OCI-LY3 (cell line): ENCODE measurements at regions not wholly inside any gene's neighbourhood (a gene's known extent, or its start where the extent isn't known, plus 50 kb on each side); places are given as distances from the start of the nearest gene placed in this dataset.

ENCODE experiments used
- H2AFZ ChIP-seq: fragments of 200-600, 300-600 bp; shearing (Covaris generic); 2 replicates; pipeline ENCODE4 v1.6.0; 2014; ENCODE audit warnings: antibody characterized with exemption, low read depth, low read length
- H3K27ac ChIP-seq: fragments of 200-600, 300-600 bp; sonication (generic); 2 replicates; pipeline ENCODE4 v1.5.1; 2014; ENCODE audit warnings: mild to moderate bottlenecking, low read length, moderate library complexity, mixed read lengths
- H3K27me3 ChIP-seq: fragments of 200-600, 300-600 bp; sonication (generic); 2 replicates; pipeline ENCODE4 v1.6.1; 2014; ENCODE audit warnings: low read depth, low read length, mixed read lengths
- H3K36me3 ChIP-seq: fragments of 200-600, 300-600 bp; sonication (generic); replicated peaks from 2 replicates; pipeline ENCODE3; 2014; ENCODE audit warnings: low read depth, low read length, mixed read lengths
- H3K4me1 ChIP-seq: fragments of 300-600, 200-600 bp; sonication (generic); 2 replicates; pipeline ENCODE4 v1.6.1; 2014; ENCODE audit warnings: low read length, mixed read lengths
- H3K4me2 ChIP-seq: fragments of 200-600, 300-600 bp; sonication (generic); 2 replicates; pipeline ENCODE4 v1.6.1; 2014; ENCODE audit warnings: low read length, mixed read lengths
- H3K4me3 ChIP-seq: fragments of 300-600, 200-600 bp; sonication (generic); 2 replicates; pipeline ENCODE4 v1.5.1; 2014; ENCODE audit warnings: antibody characterized with exemption, mild to moderate bottlenecking, low read length, moderate library complexity
- H3K79me2 ChIP-seq: fragments of 300-600, 200-600 bp; shearing (Covaris generic); 2 replicates; pipeline ENCODE4 v1.6.1; 2014; ENCODE audit warnings: mild to moderate bottlenecking, low read length, mixed read lengths
- H3K9ac ChIP-seq: fragments of 300-600, 200-600 bp; shearing (Covaris generic); 2 replicates; pipeline ENCODE4 v1.6.0; 2014; ENCODE audit warnings: mild to moderate bottlenecking, low read length, moderate library complexity
- H3K9me3 ChIP-seq: fragments of 200-600, 300-600 bp; shearing (Covaris generic); 2 replicates; pipeline ENCODE4 v1.6.1; 2014; ENCODE audit warnings: low read length, mixed read lengths; ENCODE audit not compliant: insufficient read depth
- H4K20me1 ChIP-seq: fragments of 200-600, 300-600 bp; sonication (generic); 2 replicates; pipeline ENCODE4 v1.6.1; 2016; ENCODE audit warnings: low read length, mixed read lengths; ENCODE audit not compliant: insufficient read depth
- CTCF ChIP-seq: fragments of 200-600, 300-600 bp; sonication (generic); IDR thresholded peaks from 2 replicates; pipeline ENCODE4 v1.5.1; 2014; ENCODE audit warnings: antibody characterized with exemption, low read length, low read depth
- EZH2phosphoT487 ChIP-seq: fragments of 200-600 bp; shearing (Covaris generic); IDR thresholded peaks from 2 replicates; pipeline ENCODE4 v1.6.1; 2018; ENCODE audit warnings: antibody characterized with exemption, mixed run types, low read depth

GRCh38 chr5:179407191-179408175 lies 62.2 kb upstream of the ADAMTS2 start:
- H2AFZ ChIP-seq, result no peak overlapping the region
- H3K27ac ChIP-seq, result no peak overlapping the region
- no peak overlapping the region for H3K4me3 ChIP-seq
- no peak overlapping the region for H3K9ac ChIP-seq
- H3K9me3 ChIP-seq, result no peaks in the 10 kb centered on the region
- no peaks in the 10 kb centered on the region for H3K27me3 ChIP-seq
- no peak overlapping the region for H3K4me2 ChIP-seq
- H4K20me1 ChIP-seq, result no peaks in the 10 kb centered on the region
- H3K79me2 ChIP-seq, result no peaks in the 10 kb centered on the region
- H3K4me1 ChIP-seq, result no peaks in the 10 kb centered on the region
- H3K36me3 ChIP-seq, result no peaks in the 10 kb centered on the region
- no peak for TF ChIP-seq EZH2phosphoT487
- no peak for TF ChIP-seq CTCF

- H3K4me2 ChIP-seq, result no peak overlapping the region
Observed at GRCh38 chr5:179406031-179406961, 61.0 kb upstream of the ADAMTS2 start.

DNA sequence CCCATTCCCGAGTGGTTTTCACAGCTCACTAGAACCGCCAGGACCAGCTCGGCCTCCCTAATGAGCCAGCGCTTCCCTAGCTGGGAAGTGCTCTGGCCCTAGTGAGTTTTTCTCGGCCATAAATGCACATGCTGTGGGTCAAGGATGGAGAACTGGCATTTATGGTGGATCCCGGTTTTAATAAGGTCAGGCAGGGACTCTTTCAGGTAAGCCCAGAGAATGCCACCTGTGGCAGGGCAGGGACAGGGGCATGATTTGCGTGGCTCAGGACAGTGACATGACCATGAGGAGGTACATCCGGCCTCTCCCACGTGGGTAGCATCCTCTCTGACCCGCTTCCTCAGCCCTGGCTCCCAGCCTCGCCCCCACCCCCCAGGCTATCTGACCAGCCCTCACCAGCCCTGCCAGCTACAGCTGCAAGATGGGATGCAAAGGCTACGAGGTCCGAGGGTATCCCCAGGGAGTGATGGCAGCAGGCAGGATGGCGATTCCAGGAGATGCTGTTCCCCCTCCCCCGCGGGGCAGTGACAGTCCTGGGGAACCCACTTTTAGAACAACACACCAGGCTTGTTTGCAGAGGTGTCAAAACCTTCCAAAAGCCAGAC lies 60.3 kb upstream of the ADAMTS2 start:
- H3K4me3 ChIP-seq, result no peak overlapping the region
- H3K4me2 ChIP-seq, result no peak overlapping the region
- TF ChIP-seq EZH2phosphoT487 (no peak), CTCF (no peak)
- H3K9ac ChIP-seq, result no peak overlapping the region
- H4K20me1 ChIP-seq, result no peaks in the 10 kb centered on the region
- H3K9me3 ChIP-seq, result no peaks in the 10 kb centered on the region; the same call in 1 of the 2 replicates
- no peaks in the 10 kb centered on the region for H3K4me1 ChIP-seq
- no peak overlapping the region for H2AFZ ChIP-seq
- H3K27ac ChIP-seq, result no peak overlapping the region
- H3K36me3 ChIP-seq, result no peaks in the 10 kb centered on the region
- no peaks in the 10 kb centered on the region for H3K27me3 ChIP-seq
- no peaks in the 10 kb centered on the region for H3K79me2 ChIP-seq

More at GRCh38 chr5:179406031-179406961, 61.0 kb upstream of the ADAMTS2 start:
- no peaks in the 10 kb centered on the region for H3K27me3 ChIP-seq
- no peak overlapping the region for H3K9ac ChIP-seq
- H3K4me1 ChIP-seq, result no peaks in the 10 kb centered on the region
- no peaks in the 10 kb centered on the region for H3K79me2 ChIP-seq
- no peak overlapping the region for H3K27ac ChIP-seq
- H3K4me3 ChIP-seq, result no peak overlapping the region
- no peaks in the 10 kb centered on the region; the same call in 1 of the 2 replicates for H3K9me3 ChIP-seq
- H2AFZ ChIP-seq, result no peak overlapping the region
- no peaks in the 10 kb centered on the region for H3K36me3 ChIP-seq
- TF ChIP-seq CTCF (no peak), EZH2phosphoT487 (no peak)
- no peaks in the 10 kb centered on the region for H4K20me1 ChIP-seq
